HG03460 (cell line): ENCODE measurements at regions not wholly inside any gene's neighbourhood (a gene's known extent, or its start where the extent isn't known, plus 50 kb on each side); places are given as distances from the start of the nearest gene placed in this dataset.
"Not testable (repeated sequence)": the region's sequence is repeated elsewhere in the genome, so short reads cannot be mapped to it uniquely, and the experiment has no call there.

Experiments
- ATAC-seq: cut with Tn5 transposase; IDR thresholded peaks from one replicate; pipeline ENCODE4 v1.9.1; 2021; ENCODE audit not compliant: unreplicated experiment

- ATAC-seq, result not testable (repeated sequence)
Measured at GRCh38 chr2:187610450-187610849, 56.2 kb upstream of the TFPI start.

- no peak for ATAC-seq
Measured at GRCh38 chr2:187612857-187613256, 58.6 kb upstream of the TFPI start.

- no peak for ATAC-seq
Measured at GRCh38 chr2:187614756-187615155, 60.5 kb upstream of the TFPI start.

- no peak for ATAC-seq
Measured at GRCh38 chr2:187615364-187615763, 61.1 kb upstream of the TFPI start.

- ATAC-seq, result no peak
Measured at GRCh38 chr2:187615902-187616301, 61.7 kb upstream of the TFPI start.

- ATAC-seq, result no peak
Measured at GRCh38 chr2:187617120-187617519, 62.9 kb upstream of the TFPI start.

GRCh38 chr2:187617905-187618304, 63.7 kb upstream of the TFPI start:
- no peak for ATAC-seq

- ATAC-seq, result no peak
Measured at GRCh38 chr2:187618813-187619212, 64.6 kb upstream of the TFPI start.

GRCh38 chr2:187627153-187627552, 72.9 kb upstream of the TFPI start:
- ATAC-seq, result no peak

GRCh38 chr2:187636731-187637391, 82.6 kb upstream of the TFPI start:
- ATAC-seq, result not testable (repeated sequence)

- ATAC-seq, result not testable (repeated sequence)
Measured at GRCh38 chr2:187637392-187637740, 83.1 kb upstream of the TFPI start.

GRCh38 chr2:187637771-187638170, 83.5 kb upstream of the TFPI start:
- ATAC-seq, result not testable (repeated sequence)

GRCh38 chr2:187638840-187639239, 84.6 kb upstream of the TFPI start:
- no peak for ATAC-seq

GRCh38 chr2:187640926-187641510, 86.8 kb upstream of the TFPI start:
- ATAC-seq, result no peak

- ATAC-seq, result no peak
Measured at GRCh38 chr2:187642498-187642897, 88.3 kb upstream of the TFPI start.

- ATAC-seq, result no peak
Measured at GRCh38 chr2:187644486-187644885, 90.3 kb upstream of the TFPI start.

- no peak for ATAC-seq
Measured at GRCh38 chr2:187644981-187645380, 90.7 kb upstream of the TFPI start.

GRCh38 chr2:187646556-187646955, 92.3 kb upstream of the TFPI start:
- no peak for ATAC-seq

- no peak for ATAC-seq
Measured at GRCh38 chr2:187654535-187654934, 100.3 kb upstream of the TFPI start.

- ATAC-seq, result no peak
Measured at GRCh38 chr2:187655001-187655400, 100.8 kb upstream of the TFPI start.

GRCh38 chr2:187656123-187656522, 101.9 kb upstream of the TFPI start:
- ATAC-seq, result no peak

- ATAC-seq, result no peak
Measured at GRCh38 chr2:187658952-187659525, 104.8 kb upstream of the TFPI start.

GRCh38 chr2:187676050-187676449, 121.8 kb upstream of the TFPI start:
- ATAC-seq, result not testable (repeated sequence)
